IMR-90 (cell line): ENCODE measurements at regions not wholly inside any gene's neighbourhood (a gene's known extent, or its start where the extent isn't known, plus 50 kb on each side); places are given as distances from the start of the nearest gene placed in this dataset.

Experiments
- ATAC-seq: fragments of 200-7000 bp; cut with Tn5 transposase; 2 replicates; pipeline ENCODE4 v1.9.1; 2020; ENCODE audit warnings: low read depth, mild to moderate bottlenecking, moderate library complexity
- BruUV-seq: library from RNA; stranded (reverse); fragments of 400-500 nt; replicated peaks from 2 replicates; lab custom pipeline; 2021; lab: Mats Ljungman, UMichigan
- CTCF ChIA-PET: fragments of 300-600 bp; formaldehyde crosslinking; extraction: SDS; loops from one replicate; lab custom pipeline; 2021; ENCODE audit warnings: antibody characterized with exemption; lab: Yijun Ruan, JAX
- POLR2A ChIA-PET: fragments of 300-600 bp; sonication (Branson Sonifier 250); formaldehyde crosslinking; loops from one replicate; lab custom pipeline; 2022; ENCODE audit warnings: antibody characterized with exemption; ENCODE audit not compliant: unreplicated experiment; lab: Charles Lee
- DNase-seq: peaks from one replicate; pipeline ENCODE4 v3.0.0; 2013
- H2AFZ ChIP-seq: replicated peaks from 2 replicates; pipeline ENCODE3; 2013; ENCODE audit warnings: low read length, mild to moderate bottlenecking; ENCODE audit not compliant: poor library complexity
- H2AK5ac ChIP-seq: 2 replicates; pipeline ENCODE4 v1.6.1; 2013; ENCODE audit warnings: low read depth, low read length, inconsistent platforms
- H2AK9ac ChIP-seq: replicated peaks from 2 replicates; pipeline ENCODE3; 2013; ENCODE audit warnings: mild to moderate bottlenecking, low read depth, low read length, moderate library complexity; ENCODE audit not compliant: poor library complexity
- H2BK120ac ChIP-seq: 2 replicates; pipeline ENCODE4 v1.6.1; 2013; ENCODE audit warnings: low read depth, low read length, inconsistent platforms
- H2BK15ac ChIP-seq: 3 replicates; pipeline ENCODE4 v1.6.1; 2013; ENCODE audit warnings: low read depth, low read length, inconsistent platforms
- H2BK20ac ChIP-seq: 2 replicates; pipeline ENCODE4 v1.6.1; 2013; ENCODE audit warnings: low read depth, mild to moderate bottlenecking, inconsistent platforms, low read length, moderate library complexity
- H2BK5ac ChIP-seq: 2 replicates; pipeline ENCODE4 v1.6.1; 2013; ENCODE audit warnings: mild to moderate bottlenecking, low read depth, low read length, inconsistent platforms; ENCODE audit not compliant: poor library complexity, severe bottlenecking
- H3K14ac ChIP-seq: replicated peaks from 2 replicates; pipeline ENCODE4 v1.6.1; 2013; ENCODE audit warnings: low read depth, low read length, inconsistent platforms
- H3K18ac ChIP-seq: 2 replicates; pipeline ENCODE4 v1.6.1; 2013; ENCODE audit warnings: low read depth, low read length, control low read depth
- H3K23ac ChIP-seq: 2 replicates; pipeline ENCODE4 v1.6.1; 2013; ENCODE audit warnings: low read depth, low read length, inconsistent platforms
- H3K27ac ChIP-seq: 2 replicates; pipeline ENCODE4 v1.5.1; 2013; ENCODE audit warnings: mild to moderate bottlenecking, control low read depth, low read length; ENCODE audit not compliant: insufficient read depth
- H3K27me3 ChIP-seq: 2 replicates; pipeline ENCODE4 v1.6.1; 2013; ENCODE audit warnings: low read length; ENCODE audit not compliant: control insufficient read depth, insufficient read depth
- H3K36me3 ChIP-seq: 2 replicates; pipeline ENCODE4 v1.6.1; 2013; ENCODE audit warnings: low read length, mixed read lengths; ENCODE audit not compliant: control insufficient read depth, insufficient read depth
- H3K4ac ChIP-seq: 2 replicates; pipeline ENCODE4 v1.6.1; 2013; ENCODE audit warnings: low read depth, low read length, inconsistent platforms
- H3K4me1 ChIP-seq: 2 replicates; pipeline ENCODE4 v1.6.1; 2013; ENCODE audit warnings: low read length, mixed read lengths; ENCODE audit not compliant: control insufficient read depth, insufficient read depth
- H3K4me2 ChIP-seq: 2 replicates; pipeline ENCODE4 v1.6.1; 2013; ENCODE audit warnings: low read depth, mild to moderate bottlenecking, control low read depth, low read length, moderate library complexity
- H3K4me3 ChIP-seq: 2 replicates; pipeline ENCODE4 v1.5.1; 2013; ENCODE audit warnings: low read depth, mild to moderate bottlenecking, control low read depth, low read length, moderate library complexity; ENCODE audit not compliant: insufficient read depth
- H3K56ac ChIP-seq: 2 replicates; pipeline ENCODE4 v1.6.1; 2013; ENCODE audit warnings: low read length, inconsistent platforms; ENCODE audit not compliant: insufficient read depth; ENCODE audit errors: extremely low read depth
- H3K79me1 ChIP-seq, 2 experiments: 2 replicates each; pipeline ENCODE4 v1.6.1; 2013; ENCODE audit warnings: low read length in 2 of 2, inconsistent platforms in 1 of 2, low read depth in 1 of 2
- H3K9ac ChIP-seq: 2 replicates; pipeline ENCODE4 v1.6.1; 2013; ENCODE audit warnings: low read depth, low read length, control low read depth
- H3K9me1 ChIP-seq: 2 replicates; pipeline ENCODE4 v1.6.1; 2013; ENCODE audit warnings: low read length, inconsistent platforms; ENCODE audit not compliant: insufficient read depth
- H3K9me3 ChIP-seq: 2 replicates; pipeline ENCODE4 v1.6.1; 2013; ENCODE audit warnings: low read length; ENCODE audit not compliant: control insufficient read depth, insufficient read depth
- H4K20me1 ChIP-seq: 2 replicates; pipeline ENCODE4 v1.6.1; 2013; ENCODE audit warnings: low read length, inconsistent platforms; ENCODE audit not compliant: insufficient read depth
- H4K5ac ChIP-seq: 2 replicates; pipeline ENCODE4 v1.6.1; 2013; ENCODE audit warnings: mild to moderate bottlenecking, low read depth, low read length, control low read depth
- H4K8ac ChIP-seq, 2 experiments: 2 replicates each; pipeline ENCODE4 v1.6.1; 2013; ENCODE audit warnings: low read depth in 2 of 2, low read length in 2 of 2, control low read depth in 1 of 2, inconsistent platforms in 1 of 2
- H4K91ac ChIP-seq: 2 replicates; pipeline ENCODE4 v1.6.1; 2013; ENCODE audit warnings: low read depth, low read length, inconsistent platforms; ENCODE audit not compliant: insufficient read depth
- MAZ ChIP-seq: IDR thresholded peaks from 2 replicates; pipeline ENCODE4 v1.6.1; 2012; ENCODE audit warnings: low read depth, mild to moderate bottlenecking, low read length, improper control_type of control experiment, moderate library complexity, borderline replicate concordance
- MXI1 ChIP-seq: IDR thresholded peaks from 2 replicates; pipeline ENCODE4 v1.6.1; 2012; ENCODE audit warnings: low read depth, mild to moderate bottlenecking, low read length, moderate library complexity, borderline replicate concordance
- USF2 ChIP-seq: fragments of 150-350 bp; IDR thresholded peaks from 2 replicates; pipeline ENCODE4 v1.6.1; 2017; ENCODE audit warnings: mild to moderate bottlenecking, antibody characterized with exemption, low read length, low read depth
- WGBS, 2 experiments: methylation state at CpG; one replicate each; pipeline versions ENCODE4 v1.1.5 to v1.1.7; 2013; ENCODE audit warnings: missing lambda C conversion rate in 2 of 2; ENCODE audit not compliant: insufficient read length in 1 of 2; ENCODE audit errors: extremely low coverage in 2 of 2; 5-methylcytosine and 5-hydroxymethylcytosine counted together
- dilution Hi-C: fragments of 300-500 bp; cut with HindIII; formaldehyde crosslinking; loops from one replicate; pipeline ENCODE4 v1.14.3; 2018; ENCODE audit warnings: low sequenced_read_pairs; ENCODE audit not compliant: unreplicated experiment
- in situ Hi-C: fragments of 300-500 bp; cut with MboI; formaldehyde crosslinking; loops from 3 replicates; pipeline ENCODE4 v1.14.3; 2019; ENCODE audit warnings: low sequenced_read_pairs, inconsistent platforms, mixed read lengths
- intact Hi-C: fragments of 100-400 bp; cut with micrococcal nuclease; formaldehyde crosslinking; loops from 2 replicates; pipeline ENCODE4 v1.10.0; 2022

GRCh38 chr2:20914087-20914486, 91.2 kb upstream of the LDAH start:
- DNase-seq = no peak
- BruUV-seq = no TSS peak
- Histone ChIP-seq H3K14ac (no peak overlapping the region), H2BK120ac (no peak overlapping the region), H3K9ac (no peak overlapping the region), H4K91ac (no peak overlapping the region), H3K23ac (no peak overlapping the region), H3K27me3 (no peaks in the 10 kb centered on the region), H2BK15ac (no peak overlapping the region), H3K56ac (no peak overlapping the region), H3K4me3 (no peak overlapping the region), H3K27ac (no peak overlapping the region), H3K4me2 (no peak overlapping the region), H2AFZ (no peak overlapping the region), H4K8ac (no peak overlapping the region), H2BK5ac (no peak overlapping the region), H3K9me1 (no peaks in the 10 kb centered on the region), H3K36me3 (no peaks in the 10 kb centered on the region), H3K18ac (no peak overlapping the region), H2AK9ac (no peak overlapping the region), H3K4me1 (no peaks in the 10 kb centered on the region), H3K79me1 (no peaks in the 10 kb centered on the region), H4K5ac (no peak overlapping the region), H2BK20ac (no peak overlapping the region), H3K9me3 (no peaks in the 10 kb centered on the region), H3K4ac (no peak overlapping the region), H2AK5ac (no peak overlapping the region), H4K20me1 (no peaks in the 10 kb centered on the region)
- whole genome bisulfite sequencing, 2 experiments = no CpG with 5 or more reads among the region's 4 CpGs
- intact Hi-C loops (no loop called here), dilution Hi-C loops (no loop called here), in situ Hi-C loops (no loop called here)
- no peak for ATAC-seq
- ChIA-PET POLR2A (no interaction called here), CTCF (interaction anchor here (0.6 kb wide), 1 partner anchor 1660 kb away, joined by 8 read pairs; no protein-coding TSS in a partner anchor)
- TF ChIP-seq MXI1 (no peak), USF2 (no peak), MAZ (no peak)
